ENCODE measurements at regions not wholly inside any gene's neighbourhood (a gene's known extent, or its start where the extent isn't known, plus 50 kb on each side); places are given as distances from the start of the nearest gene placed in this dataset.
"Not testable (repeated sequence)": the region's sequence is repeated elsewhere in the genome, so short reads cannot be mapped to it uniquely, and the experiment has no call there.

- in situ Hi-C loops (cut with MboI; ENCODE audit: low sequenced_read_pairs), result no loop called here
These were observed 181.4 kb downstream of the TBX18 start for GRCh38 chr6:84582997-84583396.

DNA sequence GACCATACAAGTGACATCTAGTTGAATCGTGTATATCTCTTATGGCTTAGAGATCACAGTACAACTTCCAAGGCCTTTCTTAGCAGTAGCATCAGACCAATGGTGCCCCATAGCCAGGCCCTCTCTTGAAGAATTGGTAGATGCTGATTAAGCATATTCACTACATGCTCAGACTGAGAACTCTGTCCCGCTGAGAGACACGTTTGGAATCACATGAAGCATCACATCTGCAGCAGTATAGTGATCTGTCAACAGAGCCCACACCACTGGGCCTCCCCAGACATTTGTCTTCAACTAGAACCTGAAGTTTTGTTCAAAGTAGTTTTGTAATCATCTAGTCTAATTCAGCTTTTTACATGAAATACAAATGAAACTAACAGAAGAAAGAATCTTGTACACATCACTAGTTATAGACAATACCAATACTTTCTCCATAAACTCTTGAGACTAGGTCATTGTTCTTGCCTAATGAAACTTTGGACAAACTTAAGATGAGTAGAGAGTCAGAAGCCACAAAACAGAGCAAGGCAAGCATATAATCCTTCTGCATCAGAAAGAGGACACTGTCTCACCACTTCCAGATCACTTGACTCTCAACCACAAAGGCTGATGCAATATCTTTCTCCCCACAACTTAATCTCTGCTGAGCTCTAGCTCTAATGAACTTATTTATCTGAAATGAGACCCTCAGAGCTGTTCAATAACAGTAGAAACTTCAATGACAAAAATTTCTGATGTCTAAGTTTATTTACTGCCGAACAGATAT, 182.7 kb downstream of the TBX18 start:
- in situ Hi-C loops (cut with MboI; ENCODE audit: low sequenced_read_pairs), result no loop called here

- in situ Hi-C loops (cut with MboI; ENCODE audit: low sequenced_read_pairs), result no loop called here
These were observed 185.0 kb downstream of the TBX18 start for GRCh38 chr6:84579404-84579803.

- in situ Hi-C loops (cut with MboI; ENCODE audit: low sequenced_read_pairs), result no loop called here
These were observed 188.4 kb downstream of the TBX18 start for GRCh38 chr6:84576029-84576428.

GRCh38 chr6:84575264-84575663, 189.1 kb downstream of the TBX18 start:
- in situ Hi-C loops (cut with MboI; ENCODE audit: low sequenced_read_pairs), result no loop called here

GRCh38 chr6:84569882-84570281, 194.5 kb downstream of the TBX18 start:
- in situ Hi-C loops (cut with MboI; ENCODE audit: low sequenced_read_pairs), result no loop called here

DNA sequence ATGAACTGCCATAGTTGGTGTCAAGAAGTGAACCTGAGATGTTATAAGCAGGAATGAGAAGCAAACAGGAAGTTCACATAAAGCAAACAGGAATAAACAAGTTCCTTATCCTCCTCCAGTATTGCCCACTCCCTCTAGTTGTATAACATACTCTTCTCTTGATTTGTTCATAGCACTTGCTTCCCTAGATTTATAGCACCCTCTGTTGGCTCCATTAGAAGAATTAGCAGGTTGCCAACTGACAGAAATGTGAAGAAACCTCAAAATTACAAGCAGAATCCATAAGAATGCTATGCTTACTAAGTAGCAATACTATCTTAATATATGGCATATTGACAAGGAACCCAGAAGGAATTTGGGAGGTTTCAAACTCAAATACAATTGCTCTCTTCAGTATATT, 195.4 kb downstream of the TBX18 start:
- in situ Hi-C loops (cut with MboI; ENCODE audit: low sequenced_read_pairs), result no loop called here

- in situ Hi-C loops (cut with MboI; ENCODE audit: low sequenced_read_pairs), result not testable (repeated sequence)
These were observed 198.7 kb downstream of the TBX18 start for GRCh38 chr6:84565718-84566117.

DNA sequence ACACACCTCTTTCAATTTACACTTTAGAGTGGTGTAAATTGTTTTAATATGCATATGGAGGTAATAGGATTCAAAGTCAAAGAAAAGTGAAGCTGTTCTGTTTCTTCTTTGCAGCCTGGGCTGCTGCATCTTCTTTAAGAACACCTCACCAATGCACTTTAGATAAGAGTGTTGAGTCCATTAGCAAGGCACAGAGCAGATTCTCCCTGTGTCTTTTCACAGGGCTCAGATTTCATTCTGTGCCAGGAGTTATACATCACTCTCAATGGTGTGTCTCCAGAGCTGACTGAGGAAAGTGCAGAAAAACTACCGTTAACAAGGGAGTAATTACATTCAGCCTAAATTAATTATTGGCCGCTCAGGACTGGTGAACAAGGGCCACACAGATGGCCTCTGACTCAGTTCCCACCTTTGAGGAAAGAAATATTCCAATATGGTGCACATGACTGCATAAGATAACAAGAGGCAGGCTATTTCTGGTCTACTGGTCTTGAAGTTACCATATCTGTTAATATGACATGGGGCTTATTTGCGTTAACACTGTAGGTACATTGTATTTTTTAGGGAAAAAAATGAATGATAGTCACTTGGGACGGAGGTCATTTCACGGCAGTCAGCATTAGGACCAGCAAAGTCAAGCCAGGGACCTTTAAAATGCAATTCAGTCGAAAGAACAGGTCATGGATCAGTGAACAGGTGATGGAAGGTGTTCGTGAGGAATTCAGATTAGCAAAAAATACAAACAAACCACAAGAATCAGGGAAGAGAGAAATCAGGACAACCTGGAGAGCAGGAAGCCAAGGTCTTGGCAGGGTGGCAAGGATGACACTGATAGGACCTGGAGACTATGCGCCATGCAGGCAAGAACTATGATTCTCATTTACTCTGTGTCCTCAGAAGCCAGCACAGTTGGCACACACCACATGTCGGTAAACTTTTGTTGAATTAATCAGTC, 203.7 kb downstream of the TBX18 start:
- in situ Hi-C loops (cut with MboI; ENCODE audit: low sequenced_read_pairs), result no loop called here

GRCh38 chr6:84556541-84557335, 207.7 kb downstream of the TBX18 start:
- in situ Hi-C loops (cut with MboI; ENCODE audit: low sequenced_read_pairs), result no loop called here

GRCh38 chr6:84554706-84555105, 209.7 kb downstream of the TBX18 start:
- in situ Hi-C loops (cut with MboI; ENCODE audit: low sequenced_read_pairs), result no loop called here

DNA sequence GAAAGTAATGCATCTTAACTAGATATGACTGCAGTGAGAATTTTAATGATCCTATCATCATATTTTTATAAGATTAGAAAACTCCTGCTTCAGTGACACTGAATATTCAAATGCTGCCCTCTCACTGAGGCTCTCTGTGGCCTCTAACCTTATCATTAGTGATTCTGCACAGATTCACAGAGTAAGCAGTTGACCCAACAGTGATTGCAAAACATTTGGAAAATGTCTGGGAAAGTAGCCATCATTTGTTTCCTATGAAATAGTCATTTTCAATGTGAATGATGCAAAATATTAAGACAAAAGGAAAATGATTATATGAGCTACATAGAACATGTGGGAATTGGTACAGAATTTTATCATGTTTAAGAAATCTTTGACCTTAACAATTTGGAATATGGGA, 210.3 kb downstream of the TBX18 start:
- in situ Hi-C loops (cut with MboI; ENCODE audit: low sequenced_read_pairs), result no loop called here

DNA sequence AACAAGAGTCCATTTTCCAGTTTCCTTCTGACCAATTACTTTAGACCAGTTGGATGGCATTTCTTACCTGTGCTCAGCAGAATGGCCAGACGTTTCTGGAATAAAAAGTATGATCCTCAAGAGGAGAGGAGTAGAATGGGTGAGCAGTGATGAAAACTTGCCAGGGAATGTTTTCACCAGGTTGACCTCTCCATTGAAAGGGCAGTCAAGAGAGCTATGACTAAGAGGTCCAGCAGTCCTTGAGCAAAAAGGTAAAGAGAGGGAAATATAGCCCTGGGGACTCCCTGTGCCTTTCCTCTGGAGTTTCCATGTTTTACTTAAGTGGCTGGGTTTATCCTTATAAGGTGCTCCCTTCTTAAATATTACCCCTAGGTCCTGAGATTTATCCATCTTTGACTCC, 210.9 kb downstream of the TBX18 start:
- in situ Hi-C loops (cut with MboI; ENCODE audit: low sequenced_read_pairs), result no loop called here

- in situ Hi-C loops (cut with MboI; ENCODE audit: low sequenced_read_pairs), result no loop called here
These were observed 212.6 kb downstream of the TBX18 start for GRCh38 chr6:84551797-84552196.

- in situ Hi-C loops (cut with MboI; ENCODE audit: low sequenced_read_pairs), result no loop called here
These were observed 214.5 kb downstream of the TBX18 start for GRCh38 chr6:84549917-84550316.

DNA sequence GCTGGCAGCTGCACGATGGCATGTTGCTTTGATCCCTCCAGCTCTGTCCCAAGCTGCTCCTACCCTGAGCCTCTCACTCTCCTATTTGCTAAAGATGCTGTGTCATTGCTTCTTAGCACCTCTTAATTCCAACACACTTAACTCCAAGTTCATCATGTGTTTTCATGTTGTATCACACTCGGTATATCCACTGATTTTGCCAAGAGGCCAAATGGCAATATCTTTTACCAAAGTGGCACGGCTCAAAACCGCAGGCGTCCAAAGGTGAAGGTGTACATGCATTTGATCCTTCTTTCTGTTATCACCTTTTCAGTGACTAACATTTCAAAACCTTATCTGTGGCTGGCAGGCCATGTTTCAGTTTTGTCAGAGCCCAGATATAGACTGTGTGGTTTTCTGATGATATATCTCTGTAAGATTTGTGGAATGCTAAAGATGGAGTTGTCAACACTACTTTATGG, 217.0 kb downstream of the TBX18 start:
- in situ Hi-C loops (cut with MboI; ENCODE audit: low sequenced_read_pairs), result no loop called here

GRCh38 chr6:84546427-84546914, 217.9 kb downstream of the TBX18 start:
- in situ Hi-C loops (cut with MboI; ENCODE audit: low sequenced_read_pairs), result no loop called here

GRCh38 chr6:84539122-84539856, 225.1 kb downstream of the TBX18 start:
- in situ Hi-C loops (cut with MboI; ENCODE audit: low sequenced_read_pairs), result no loop called here

DNA sequence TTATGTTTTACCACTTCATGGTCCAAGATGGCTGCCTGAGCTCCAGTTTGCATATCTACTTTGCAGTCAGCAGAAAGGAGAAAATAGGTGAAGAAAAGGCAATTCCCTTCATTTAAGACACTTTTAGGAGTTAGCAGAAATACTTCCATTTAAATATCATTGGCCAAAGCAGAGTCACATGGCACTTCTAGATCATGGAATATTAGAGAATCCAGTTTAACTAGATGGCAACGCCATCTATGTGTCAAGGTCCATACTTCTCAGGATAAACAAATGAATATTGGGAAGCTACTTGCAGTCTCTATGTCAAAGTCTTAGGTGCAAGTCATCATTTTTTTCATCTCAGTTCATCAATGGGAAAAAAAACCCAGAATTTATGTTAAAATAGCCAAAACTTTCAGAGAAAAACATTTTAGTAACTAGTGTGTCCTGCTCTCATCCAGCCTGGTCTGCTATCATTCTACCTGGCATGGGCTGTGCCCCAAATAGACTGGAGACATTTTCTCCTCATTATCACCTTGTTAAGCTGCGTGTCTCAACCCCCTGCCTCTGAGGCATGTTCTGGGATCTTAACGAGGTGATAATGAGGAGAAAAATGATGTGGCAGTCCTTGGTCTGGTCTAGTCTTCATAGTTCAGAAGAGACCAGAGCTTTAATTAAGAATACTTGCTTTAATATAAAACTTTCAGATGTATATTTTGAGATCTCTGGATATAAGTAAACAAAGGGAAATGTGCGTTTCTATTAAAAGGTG, 227.3 kb downstream of the TBX18 start:
- in situ Hi-C loops (cut with MboI; ENCODE audit: low sequenced_read_pairs), result no loop called here

- in situ Hi-C loops (cut with MboI; ENCODE audit: low sequenced_read_pairs), result no loop called here
These were observed 236.2 kb downstream of the TBX18 start for GRCh38 chr6:84528201-84528600.
